Gastrocnemius medialis (tissue), 4 donors: ENCODE measurements at regions not wholly inside any gene's neighbourhood (a gene's known extent, or its start where the extent isn't known, plus 50 kb on each side); places are given as distances from the start of the nearest gene placed in this dataset.

Experiments
- ATAC-seq, 2 donors: fragments of 150-250 bp; one replicate each; pipeline ENCODE4 v1.9.1; 2016
- DNase-seq, 2 donors: peaks; one replicate each; pipeline ENCODE4 v3.0.0-alpha.2; 2019
- H3K27ac ChIP-seq, 4 donors: fragments of 200-600 bp; sonication (generic); 1 replicate in 1 of 4; 2 replicates in 3 of 4; pipeline ENCODE4 v1.5.1; 2016 to 2018; ENCODE audit warnings: mild to moderate bottlenecking in 2 of 4, moderate library complexity in 1 of 4
- H3K27me3 ChIP-seq, 3 donors: fragments of 200-600 bp; sonication (generic) in 2 of 3; 1 replicate in 1 of 3; 2 replicates in 2 of 3; pipeline versions ENCODE4 v1.5.1 to v1.6.0; 2016 to 2019; ENCODE audit warnings: mild to moderate bottlenecking in 1 of 3, moderate library complexity in 1 of 3
- H3K36me3 ChIP-seq, 2 donors: fragments of 200-600 bp; sonication (generic) in 1 of 2; one replicate each; pipeline ENCODE4 v1.5.1; 2017 to 2018
- H3K4me1 ChIP-seq, 2 donors: fragments of 200-600 bp; sonication (generic) in 1 of 2; one replicate each; pipeline ENCODE4 v1.5.1; 2016 to 2017; ENCODE audit warnings: mild to moderate bottlenecking in 2 of 2
- H3K4me3 ChIP-seq, 4 donors: fragments of 200-600 bp; sonication (generic) in 3 of 4; 1 replicate in 1 of 4; 2 replicates in 3 of 4; pipeline ENCODE4 v1.5.1; 2016 to 2019; ENCODE audit warnings: mild to moderate bottlenecking in 2 of 4
- H3K9me3 ChIP-seq, 3 donors: fragments of 200-600 bp; sonication (generic) in 2 of 3; 1 replicate in 1 of 3; 2 replicates in 2 of 3; pipeline ENCODE4 v1.5.1; 2016 to 2019
- POLR2A ChIP-seq, 2 donors: fragments of 450-650 bp; IDR thresholded peaks; one replicate each; pipeline ENCODE4 v1.6.1; 2017; ENCODE audit warnings: antibody characterized with exemption in 2 of 2, mild to moderate bottlenecking in 2 of 2, moderate library complexity in 2 of 2
- in situ Hi-C, 4 donors: fragments of 200-750 bp; cut with MboI; loops; one replicate each; pipeline versions ENCODE4 v1.15.0 to v1.8.0; 2017; ENCODE audit warnings: low sequenced_read_pairs in 4 of 4
- intact Hi-C: fragments of 100-400 bp; cut with DNase I; formaldehyde crosslinking; loops from one replicate; pipeline ENCODE4 v1.15.1; 2023; ENCODE audit warnings: low total_unique reads
- TF ChIP-seq, protein P1 (sequence below), 5 experiments: fragments of 450-650 bp in 3 of 5; fragments of 200-600 bp in 2 of 5; sonication (generic) in 2 of 5; IDR thresholded peaks in 4 of 5; conservative IDR thresholded peaks in 1 of 5; 1 replicate in 4 of 5; 2 replicates in 1 of 5; pipeline ENCODE4 v1.5.1; 2016 to 2019; ENCODE audit warnings: antibody characterized with exemption in 5 of 5, mild to moderate bottlenecking in 3 of 5, moderate library complexity in 3 of 5

DNA sequence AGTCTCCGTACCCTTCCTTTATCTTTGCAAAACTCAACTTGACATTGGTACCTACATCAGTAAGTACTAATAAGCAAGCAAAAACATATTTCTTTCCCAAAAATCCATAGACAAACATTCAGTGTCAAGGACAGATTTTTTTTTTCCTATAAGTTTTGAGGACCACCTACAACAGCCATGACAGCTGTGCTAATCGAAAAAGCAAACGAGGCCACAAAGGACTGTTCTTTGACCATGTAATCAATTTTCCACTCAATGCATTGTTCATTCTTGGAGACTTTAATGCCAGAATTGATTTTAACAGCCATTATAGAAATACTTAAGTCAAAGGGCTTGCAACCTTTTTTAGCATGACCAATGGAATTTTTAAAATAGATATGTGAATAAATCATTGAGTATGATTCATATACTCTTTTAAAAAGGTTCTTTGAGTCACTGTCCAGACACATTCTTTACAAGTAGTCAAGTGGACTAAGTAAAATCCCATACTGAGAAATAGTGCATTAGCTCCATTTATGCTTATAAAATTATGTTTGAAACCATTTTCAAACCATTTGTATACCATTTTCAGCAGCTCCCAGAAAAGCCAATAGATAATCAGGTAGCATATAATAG lies 323.9 kb downstream of the MZT1 start:
- ATAC-seq (no peak), DNase-seq (no peak)
- Histone ChIP-seq H3K4me1 (no peaks in the 10 kb centered on the region), H3K36me3 (no peaks in the 10 kb centered on the region), H3K27me3 (no peaks in the 10 kb centered on the region), H3K27ac (no peak overlapping the region), H3K4me3 (no peak overlapping the region), H3K9me3 (no peaks in the 10 kb centered on the region)
- intact Hi-C loops = no loop called here
- in situ Hi-C loops = no loop called here
- TF ChIP-seq, protein P1, sequence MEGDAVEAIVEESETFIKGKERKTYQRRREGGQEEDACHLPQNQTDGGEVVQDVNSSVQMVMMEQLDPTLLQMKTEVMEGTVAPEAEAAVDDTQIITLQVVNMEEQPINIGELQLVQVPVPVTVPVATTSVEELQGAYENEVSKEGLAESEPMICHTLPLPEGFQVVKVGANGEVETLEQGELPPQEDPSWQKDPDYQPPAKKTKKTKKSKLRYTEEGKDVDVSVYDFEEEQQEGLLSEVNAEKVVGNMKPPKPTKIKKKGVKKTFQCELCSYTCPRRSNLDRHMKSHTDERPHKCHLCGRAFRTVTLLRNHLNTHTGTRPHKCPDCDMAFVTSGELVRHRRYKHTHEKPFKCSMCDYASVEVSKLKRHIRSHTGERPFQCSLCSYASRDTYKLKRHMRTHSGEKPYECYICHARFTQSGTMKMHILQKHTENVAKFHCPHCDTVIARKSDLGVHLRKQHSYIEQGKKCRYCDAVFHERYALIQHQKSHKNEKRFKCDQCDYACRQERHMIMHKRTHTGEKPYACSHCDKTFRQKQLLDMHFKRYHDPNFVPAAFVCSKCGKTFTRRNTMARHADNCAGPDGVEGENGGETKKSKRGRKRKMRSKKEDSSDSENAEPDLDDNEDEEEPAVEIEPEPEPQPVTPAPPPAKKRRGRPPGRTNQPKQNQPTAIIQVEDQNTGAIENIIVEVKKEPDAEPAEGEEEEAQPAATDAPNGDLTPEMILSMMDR (IDR thresholded peaks at IDR 0.05 in 4 of 5, conservative IDR thresholded peaks at IDR 0.05 in 1 of 5) = no peak
- no peak for TF ChIP-seq POLR2A (IDR thresholded peaks at IDR 0.05)

- in situ Hi-C loops = no loop called here
- no peaks in the 10 kb centered on the region for H3K27me3 ChIP-seq
- intact Hi-C loops = no loop called here
Measured at GRCh38 chr13:72400856-72401255, 326.6 kb downstream of the MZT1 start.

GRCh38 chr13:72399351-72399750 lies 328.1 kb downstream of the MZT1 start:
- no peak overlapping the region for H3K4me3 ChIP-seq
- TF ChIP-seq, protein P1 (IDR thresholded peaks at IDR 0.05 in 4 of 5, conservative IDR thresholded peaks at IDR 0.05 in 1 of 5) = no peak
- TF ChIP-seq POLR2A (IDR thresholded peaks at IDR 0.05) = no peak
- no peaks in the 10 kb centered on the region for H3K36me3 ChIP-seq
- H3K27me3 ChIP-seq = no peaks in the 10 kb centered on the region
- no peak for DNase-seq
- ATAC-seq = no peak
- H3K9me3 ChIP-seq = no peaks in the 10 kb centered on the region
- intact Hi-C loops = no loop called here
- in situ Hi-C loops = no loop called here
- no peaks in the 10 kb centered on the region for H3K4me1 ChIP-seq
- no peak overlapping the region for H3K27ac ChIP-seq

More at GRCh38 chr13:72400856-72401255, 326.6 kb downstream of the MZT1 start:
- no peaks in the 10 kb centered on the region for H3K4me1 ChIP-seq
- DNase-seq = no peak
- no peaks in the 10 kb centered on the region for H3K9me3 ChIP-seq
- no peak overlapping the region for H3K4me3 ChIP-seq
- ATAC-seq = no peak
- TF ChIP-seq, protein P1 (IDR thresholded peaks at IDR 0.05 in 4 of 5, conservative IDR thresholded peaks at IDR 0.05 in 1 of 5) = no peak
- TF ChIP-seq POLR2A (IDR thresholded peaks at IDR 0.05) = no peak
- H3K36me3 ChIP-seq = no peaks in the 10 kb centered on the region
- H3K27ac ChIP-seq = no peak overlapping the region

- Histone ChIP-seq H3K36me3 (no peaks in the 10 kb centered on the region), H3K4me3 (no peak overlapping the region), H3K27ac (no peak overlapping the region), H3K9me3 (no peaks in the 10 kb centered on the region), H3K27me3 (no peaks in the 10 kb centered on the region), H3K4me1 (no peaks in the 10 kb centered on the region)
- in situ Hi-C loops (no loop called here), intact Hi-C loops (no loop called here)
- DNase-seq = no peak
- ATAC-seq = no peak
- TF ChIP-seq, protein P1 (IDR thresholded peaks at IDR 0.05 in 4 of 5, conservative IDR thresholded peaks at IDR 0.05 in 1 of 5) = no peak
- no peak for TF ChIP-seq POLR2A (IDR thresholded peaks at IDR 0.05)
Measured at GRCh38 chr13:72397265-72397664, 330.2 kb downstream of the MZT1 start.

GRCh38 chr13:72390909-72391308 lies 336.5 kb downstream of the MZT1 start:
- H3K27ac ChIP-seq = no peak overlapping the region
- in situ Hi-C loops = no loop called here
- intact Hi-C loops = no loop called here
- no peaks in the 10 kb centered on the region for H3K9me3 ChIP-seq
- ATAC-seq (no peak), DNase-seq (no peak)
- no peak overlapping the region for H3K4me3 ChIP-seq
- H3K4me1 ChIP-seq = no peaks in the 10 kb centered on the region
- no peaks in the 10 kb centered on the region for H3K36me3 ChIP-seq
- H3K27me3 ChIP-seq = no peaks in the 10 kb centered on the region
- no peak for TF ChIP-seq POLR2A (IDR thresholded peaks at IDR 0.05)
- TF ChIP-seq, protein P1 (IDR thresholded peaks at IDR 0.05 in 4 of 5, conservative IDR thresholded peaks at IDR 0.05 in 1 of 5) = no peak
